ENCODE measurements at regions not wholly inside any gene's neighbourhood (a gene's known extent, or its start where the extent isn't known, plus 50 kb on each side); places are given as distances from the start of the nearest gene placed in this dataset.

DNA sequence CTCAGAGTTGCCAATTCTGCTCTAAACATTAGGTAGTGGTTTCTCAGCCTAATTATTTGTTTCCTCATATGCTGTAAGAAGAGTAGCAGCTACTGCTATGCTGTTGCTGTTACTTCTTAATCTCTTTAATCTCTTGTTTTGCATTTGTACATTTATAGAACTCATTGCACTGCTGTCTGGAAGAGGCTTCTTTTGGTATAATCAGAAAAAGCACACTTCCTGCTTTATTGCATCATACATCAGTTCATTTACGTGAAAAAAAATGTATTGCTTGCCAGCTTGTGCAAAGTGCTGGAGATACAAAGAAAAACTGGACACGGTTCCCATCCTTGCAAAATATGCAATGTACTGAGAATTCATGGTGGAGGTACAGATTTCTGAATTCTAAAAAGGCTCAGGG lies 332.0 kb downstream of the GRXCR1 start:
- TF ChIP-seq, protein P1, sequence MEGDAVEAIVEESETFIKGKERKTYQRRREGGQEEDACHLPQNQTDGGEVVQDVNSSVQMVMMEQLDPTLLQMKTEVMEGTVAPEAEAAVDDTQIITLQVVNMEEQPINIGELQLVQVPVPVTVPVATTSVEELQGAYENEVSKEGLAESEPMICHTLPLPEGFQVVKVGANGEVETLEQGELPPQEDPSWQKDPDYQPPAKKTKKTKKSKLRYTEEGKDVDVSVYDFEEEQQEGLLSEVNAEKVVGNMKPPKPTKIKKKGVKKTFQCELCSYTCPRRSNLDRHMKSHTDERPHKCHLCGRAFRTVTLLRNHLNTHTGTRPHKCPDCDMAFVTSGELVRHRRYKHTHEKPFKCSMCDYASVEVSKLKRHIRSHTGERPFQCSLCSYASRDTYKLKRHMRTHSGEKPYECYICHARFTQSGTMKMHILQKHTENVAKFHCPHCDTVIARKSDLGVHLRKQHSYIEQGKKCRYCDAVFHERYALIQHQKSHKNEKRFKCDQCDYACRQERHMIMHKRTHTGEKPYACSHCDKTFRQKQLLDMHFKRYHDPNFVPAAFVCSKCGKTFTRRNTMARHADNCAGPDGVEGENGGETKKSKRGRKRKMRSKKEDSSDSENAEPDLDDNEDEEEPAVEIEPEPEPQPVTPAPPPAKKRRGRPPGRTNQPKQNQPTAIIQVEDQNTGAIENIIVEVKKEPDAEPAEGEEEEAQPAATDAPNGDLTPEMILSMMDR (IDR thresholded peaks at IDR 0.05), result no peak
- TF ChIP-seq POLR2A (IDR thresholded peaks at IDR 0.05), result no peak
- Histone ChIP-seq H3K27me3 (no peaks in the 10 kb centered on the region), H3K36me3 (ENCODE audit: low read depth, missing control alignments) (no peaks in the 10 kb centered on the region), H3K9me3 (no peaks in the 10 kb centered on the region), H3K27ac (no peak overlapping the region), H3K4me1 (no peaks in the 10 kb centered on the region), H3K4me3 (no peak overlapping the region)
- intact Hi-C loops (cut with DNase I; ENCODE audit: low total_unique reads), result no loop called here
- DNase-seq, result no peak
- WGBS, 2 donors, result 41 to 57% methylated on average over 2 of the region's 2 CpGs

DNA sequence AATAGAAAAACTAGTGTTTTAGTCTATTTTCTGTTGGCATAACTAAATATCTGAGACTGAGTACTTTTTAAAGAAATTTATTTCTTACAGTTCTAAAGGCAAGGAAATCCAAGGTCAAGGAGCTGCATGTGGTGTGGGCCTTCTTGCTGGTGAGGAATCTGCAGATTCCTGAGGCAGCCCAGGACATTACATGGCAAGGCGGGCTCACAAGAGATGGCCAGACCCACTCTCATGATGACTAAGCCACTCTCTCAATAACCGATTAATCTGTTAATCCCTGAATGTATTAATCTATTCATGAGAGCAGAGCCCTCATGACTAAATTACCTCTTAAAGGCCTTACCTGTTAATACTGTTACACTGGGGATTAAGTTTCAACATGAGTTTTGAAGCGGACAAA lies 340.8 kb downstream of the GRXCR1 start:
- intact Hi-C loops (cut with DNase I; ENCODE audit: low total_unique reads), result no loop called here
- H3K36me3 ChIP-seq (ENCODE audit: low read depth, missing control alignments), result no peaks in the 10 kb centered on the region
- H3K4me3 ChIP-seq, result no peak overlapping the region
- H3K4me1 ChIP-seq, result no peaks in the 10 kb centered on the region
- TF ChIP-seq, protein P1 (IDR thresholded peaks at IDR 0.05), result no peak
- TF ChIP-seq POLR2A (IDR thresholded peaks at IDR 0.05), result no peak
- no peaks in the 10 kb centered on the region for H3K9me3 ChIP-seq
- H3K27ac ChIP-seq, result no peak overlapping the region
- WGBS, 2 donors, result 95% methylated on average over 3 of the region's 3 CpGs
- no peak for DNase-seq
- no peaks in the 10 kb centered on the region for H3K27me3 ChIP-seq

DNA sequence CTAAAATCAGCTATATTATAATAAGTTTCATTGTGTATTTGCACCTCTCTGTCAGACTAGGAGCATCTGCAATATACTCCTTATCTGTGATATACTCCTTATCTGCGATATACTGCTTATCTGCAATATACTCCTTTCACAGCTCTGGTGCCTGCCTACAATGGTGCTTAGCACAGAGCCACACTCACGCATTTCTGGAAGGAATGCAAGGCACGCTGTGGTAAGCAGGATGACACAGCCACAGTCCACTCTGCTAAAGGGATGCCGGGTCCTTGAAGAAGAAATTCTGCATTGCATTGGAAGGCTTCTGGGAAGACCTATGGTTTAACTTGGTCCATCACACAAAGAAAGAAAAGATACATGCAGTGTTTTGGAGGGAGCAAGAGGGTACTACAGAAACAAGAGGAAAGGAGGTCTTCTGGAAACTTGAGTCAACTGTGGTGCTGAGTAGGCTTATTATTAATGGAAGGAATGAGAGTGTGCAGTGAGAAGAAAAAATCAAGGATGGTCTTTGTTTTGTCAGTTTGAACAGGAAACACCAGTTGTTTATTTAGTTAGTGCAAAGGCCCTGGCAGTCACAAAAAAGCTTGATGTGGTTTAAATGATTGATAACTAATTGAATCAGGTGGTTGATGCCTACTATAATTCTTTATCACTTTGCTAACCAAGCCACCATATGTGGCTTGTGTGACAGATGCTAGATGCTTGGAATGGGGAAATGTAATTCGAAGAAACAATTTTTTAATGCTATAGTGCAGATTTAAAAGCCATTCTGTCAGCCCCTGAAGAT lies 342.3 kb downstream of the GRXCR1 start:
- H3K4me1 ChIP-seq, result no peaks in the 10 kb centered on the region
- H3K9me3 ChIP-seq, result no peaks in the 10 kb centered on the region
- no peaks in the 10 kb centered on the region for H3K36me3 ChIP-seq (ENCODE audit: low read depth, missing control alignments)
- H3K27ac ChIP-seq, result no peak overlapping the region
- WGBS, 2 donors, result 74 to 77% methylated on average over 5 of the region's 5 CpGs
- intact Hi-C loops (cut with DNase I; ENCODE audit: low total_unique reads), result no loop called here
- TF ChIP-seq, protein P1 (IDR thresholded peaks at IDR 0.05), result no peak
- no peak for TF ChIP-seq POLR2A (IDR thresholded peaks at IDR 0.05)
- no peak for DNase-seq
- no peaks in the 10 kb centered on the region for H3K27me3 ChIP-seq
- H3K4me3 ChIP-seq, result no peak overlapping the region

DNA sequence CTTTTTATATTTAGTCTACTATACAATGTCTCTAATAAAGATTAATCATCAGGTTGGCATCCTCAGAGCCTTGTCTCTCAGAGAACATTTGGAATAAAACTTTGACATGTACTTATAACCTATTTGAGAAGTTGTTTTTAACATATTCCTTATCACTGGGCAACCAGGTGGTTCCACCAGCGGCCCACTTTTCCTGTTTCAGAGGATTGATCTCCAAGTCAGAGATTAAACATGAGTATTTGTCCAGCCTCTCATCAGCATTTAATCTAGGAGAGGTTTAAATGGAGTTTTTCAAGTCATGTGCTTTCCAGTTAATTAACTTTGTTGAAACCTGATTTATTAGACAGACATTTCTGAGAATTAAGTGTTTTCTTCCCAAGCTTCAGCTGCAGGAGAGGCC lies 345.5 kb downstream of the GRXCR1 start:
- Histone ChIP-seq H3K27me3 (no peaks in the 10 kb centered on the region), H3K36me3 (ENCODE audit: low read depth, missing control alignments) (no peaks in the 10 kb centered on the region), H3K4me3 (no peak overlapping the region), H3K27ac (no peak overlapping the region), H3K9me3 (no peaks in the 10 kb centered on the region), H3K4me1 (no peaks in the 10 kb centered on the region)
- no peak for TF ChIP-seq POLR2A (IDR thresholded peaks at IDR 0.05)
- TF ChIP-seq, protein P1 (IDR thresholded peaks at IDR 0.05), result no peak
- 75 to 76% methylated on average over 1 of the region's 1 CpG for WGBS, 2 donors
- intact Hi-C loops (cut with DNase I; ENCODE audit: low total_unique reads), result no loop called here
- no peak for DNase-seq

DNA sequence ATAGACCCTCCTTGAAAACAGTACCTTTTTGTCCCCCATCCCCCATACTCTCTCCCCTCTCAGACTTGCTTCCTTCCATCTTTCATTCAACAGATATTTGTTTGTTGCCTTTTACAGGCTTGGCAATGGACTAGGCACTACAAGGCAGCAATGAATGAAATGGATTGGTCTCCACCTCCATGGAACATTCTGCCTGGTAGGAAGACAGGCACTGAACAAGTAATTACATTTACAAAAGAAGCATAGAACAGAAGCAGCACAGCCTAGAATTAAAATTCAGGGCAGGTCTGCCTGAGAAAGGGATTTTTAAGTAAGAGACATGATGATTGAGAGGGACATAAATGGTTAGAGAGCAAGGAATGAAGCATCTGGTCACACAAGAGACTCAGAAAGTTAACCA lies 346.1 kb downstream of the GRXCR1 start:
- H3K4me3 ChIP-seq, result no peak overlapping the region
- H3K9me3 ChIP-seq, result no peaks in the 10 kb centered on the region
- no peak overlapping the region for H3K27ac ChIP-seq
- no peaks in the 10 kb centered on the region for H3K27me3 ChIP-seq
- TF ChIP-seq, protein P1 (IDR thresholded peaks at IDR 0.05), result no peak
- no peak for TF ChIP-seq POLR2A (IDR thresholded peaks at IDR 0.05)
- no peaks in the 10 kb centered on the region for H3K4me1 ChIP-seq
- no peaks in the 10 kb centered on the region for H3K36me3 ChIP-seq (ENCODE audit: low read depth, missing control alignments)
- intact Hi-C loops (cut with DNase I; ENCODE audit: low total_unique reads), result no loop called here
- no peak for DNase-seq
